ENCODE measurements at regions not wholly inside any gene's neighbourhood (a gene's known extent, or its start where the extent isn't known, plus 50 kb on each side); places are given as distances from the start of the nearest gene placed in this dataset.

DNA sequence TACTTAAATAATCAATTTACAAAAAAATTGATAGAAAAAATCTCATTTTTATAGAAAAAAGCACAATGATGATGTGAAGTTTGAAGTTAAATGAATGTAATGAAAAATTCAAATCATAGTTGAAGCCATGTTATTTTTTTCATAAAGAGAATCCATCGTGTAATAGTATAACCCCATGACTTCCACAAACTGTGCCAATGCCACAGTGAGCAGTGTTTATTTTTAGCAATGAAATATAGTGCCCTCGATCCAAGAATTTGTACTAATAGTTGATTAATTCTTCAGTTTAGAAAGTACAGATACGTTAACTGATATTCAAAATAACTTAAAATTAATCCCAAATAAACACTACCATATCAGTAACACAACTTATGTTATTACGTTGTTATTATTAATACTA, 225.9 kb downstream of the PTPRC start:
- no peak for DNase-seq (ENCODE audit: low spot score)

GRCh38 chr1:198865319-198865718, 226.5 kb downstream of the PTPRC start:
- DNase-seq (ENCODE audit: low spot score), result no peak

- no peak for DNase-seq (ENCODE audit: low spot score)
Measured at GRCh38 chr1:198867182-198867581, 228.3 kb downstream of the PTPRC start.

DNA sequence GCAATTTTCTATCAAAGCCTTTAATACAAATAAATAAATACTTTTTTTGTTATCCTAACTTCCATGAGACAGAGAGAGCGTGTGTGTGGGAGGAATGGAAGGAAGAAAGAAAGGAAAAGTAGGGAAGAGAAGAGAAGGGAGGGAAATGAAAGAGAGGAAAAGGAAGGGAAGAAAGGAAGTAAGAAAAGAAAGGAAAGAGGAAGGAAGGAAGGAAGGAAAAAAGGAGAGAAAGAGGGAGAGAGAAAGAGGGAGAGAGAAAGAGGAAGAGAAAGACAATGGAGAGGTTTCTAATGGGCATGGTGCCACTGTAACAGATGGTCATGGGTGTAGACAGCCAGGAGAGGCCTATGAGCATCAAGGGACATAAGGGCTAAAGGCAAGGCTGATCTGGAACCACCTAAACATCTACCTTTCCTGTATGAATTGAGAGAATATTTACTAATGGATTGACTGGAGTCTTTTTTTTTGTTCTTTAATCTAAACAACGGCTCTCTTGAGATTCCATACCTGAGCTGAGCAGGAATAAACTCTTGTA, 234.9 kb downstream of the PTPRC start:
- no peak for DNase-seq (ENCODE audit: low spot score)

DNA sequence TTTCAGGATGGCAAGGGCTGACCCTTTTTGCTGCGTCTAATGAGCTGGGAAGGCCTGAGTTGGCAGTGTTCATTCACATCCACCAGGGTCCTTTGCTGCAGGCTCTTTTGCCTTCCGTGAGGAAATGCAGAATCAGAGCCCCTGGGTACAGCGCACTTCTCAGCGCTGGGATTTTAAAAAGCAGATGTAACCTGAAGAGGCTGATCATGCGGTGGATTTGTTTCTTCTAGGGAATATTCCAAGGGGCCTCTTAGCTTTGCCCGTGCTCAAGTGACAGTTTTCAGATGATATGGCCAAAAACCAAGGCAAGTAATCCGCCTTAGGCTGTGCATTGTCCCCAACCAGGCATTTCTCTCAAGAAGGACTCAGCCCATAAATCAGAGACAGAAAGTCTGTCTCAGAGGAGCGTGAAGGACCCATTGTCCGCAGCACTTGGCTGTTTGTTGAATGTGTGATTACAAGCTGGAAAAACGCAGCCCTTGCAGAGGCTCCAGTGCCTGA, 237.6 kb downstream of the PTPRC start:
- peak; percentile 9 for DNase-seq (ENCODE audit: low spot score)

DNA sequence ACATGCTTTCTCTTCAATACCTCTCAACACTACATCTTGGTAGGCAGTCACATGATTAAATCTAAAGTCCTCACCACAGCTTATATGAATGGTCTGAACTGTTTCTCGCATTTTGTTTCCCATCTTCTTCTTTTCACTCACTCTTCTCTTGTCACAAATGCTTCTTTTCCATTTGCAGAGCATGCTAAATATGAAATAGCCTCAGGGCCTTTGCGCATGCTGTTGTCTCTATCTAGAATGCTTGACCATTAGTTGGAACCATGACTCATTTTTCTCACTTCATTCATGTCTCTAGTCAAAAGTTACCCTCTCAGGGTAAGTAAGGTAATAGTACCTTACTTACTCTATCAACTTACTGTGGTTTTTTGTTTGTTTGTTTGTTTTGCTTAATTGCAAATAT, 239.7 kb downstream of the PTPRC start:
- DNase-seq (ENCODE audit: low spot score), result no peak

GRCh38 chr1:198879711-198880306, 241.0 kb downstream of the PTPRC start:
- no peak for DNase-seq (ENCODE audit: low spot score)

DNA sequence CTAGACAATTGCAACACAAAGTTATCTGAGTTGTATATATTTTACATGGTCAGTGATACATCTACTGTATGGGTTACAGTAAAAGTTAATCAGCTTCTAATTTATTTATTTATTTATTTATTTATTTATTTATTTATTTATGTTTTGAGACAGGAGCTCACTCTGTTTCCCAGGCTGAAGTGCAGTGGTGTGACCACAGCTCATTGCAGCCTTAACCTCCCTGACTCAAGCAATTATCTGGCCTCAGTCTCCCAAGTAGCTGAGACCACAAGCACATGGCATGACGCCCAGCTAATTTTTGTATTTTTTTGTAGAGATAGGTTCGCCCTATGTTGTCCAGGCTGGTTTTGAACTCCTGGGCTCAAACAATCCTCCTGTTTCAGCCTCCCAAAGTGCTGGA, 241.6 kb downstream of the PTPRC start:
- no peak for DNase-seq (ENCODE audit: low spot score)

DNA sequence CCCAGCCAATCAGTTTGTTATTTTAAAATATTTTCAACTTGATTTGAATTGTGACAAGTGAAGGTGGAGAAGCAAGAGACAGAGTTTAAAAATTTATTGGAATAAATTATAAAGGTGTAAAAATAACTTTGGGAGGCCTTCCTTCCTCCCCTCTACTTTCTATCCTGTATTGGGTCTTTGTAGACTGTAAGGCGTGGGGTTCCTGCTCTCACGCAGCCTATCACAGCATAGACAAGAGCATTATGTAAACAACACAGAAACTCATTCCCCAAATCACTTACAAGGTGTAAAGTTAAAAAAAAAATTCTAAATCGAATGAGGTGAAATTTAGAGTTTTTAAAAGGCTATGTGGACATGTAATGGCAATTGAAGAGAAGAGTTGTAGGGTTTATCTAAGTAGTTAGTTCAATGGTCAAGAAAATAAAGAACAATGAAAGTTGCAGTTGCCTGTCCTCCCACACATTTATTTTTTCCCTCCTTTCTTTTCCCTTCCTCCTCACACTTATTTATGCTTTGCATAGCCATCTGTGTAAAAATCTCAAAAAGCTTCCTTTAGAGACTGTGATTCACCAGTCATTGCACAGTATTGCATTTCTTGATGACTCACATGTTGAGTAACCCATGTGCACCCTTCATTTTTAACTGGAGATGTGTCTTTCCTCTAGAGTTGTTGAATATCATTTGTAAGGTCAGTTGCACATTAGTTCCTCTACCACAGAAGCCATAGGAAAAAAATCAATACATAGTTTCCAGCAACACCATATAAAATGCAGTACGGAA, 242.2 kb downstream of the PTPRC start:
- DNase-seq (ENCODE audit: low spot score), result no peak

GRCh38 chr1:198883184-198883583, 244.3 kb downstream of the PTPRC start:
- DNase-seq (ENCODE audit: low spot score), result no peak

GRCh38 chr1:198887866-198888265, 249.0 kb downstream of the PTPRC start:
- no peak for DNase-seq (ENCODE audit: low spot score)

DNA sequence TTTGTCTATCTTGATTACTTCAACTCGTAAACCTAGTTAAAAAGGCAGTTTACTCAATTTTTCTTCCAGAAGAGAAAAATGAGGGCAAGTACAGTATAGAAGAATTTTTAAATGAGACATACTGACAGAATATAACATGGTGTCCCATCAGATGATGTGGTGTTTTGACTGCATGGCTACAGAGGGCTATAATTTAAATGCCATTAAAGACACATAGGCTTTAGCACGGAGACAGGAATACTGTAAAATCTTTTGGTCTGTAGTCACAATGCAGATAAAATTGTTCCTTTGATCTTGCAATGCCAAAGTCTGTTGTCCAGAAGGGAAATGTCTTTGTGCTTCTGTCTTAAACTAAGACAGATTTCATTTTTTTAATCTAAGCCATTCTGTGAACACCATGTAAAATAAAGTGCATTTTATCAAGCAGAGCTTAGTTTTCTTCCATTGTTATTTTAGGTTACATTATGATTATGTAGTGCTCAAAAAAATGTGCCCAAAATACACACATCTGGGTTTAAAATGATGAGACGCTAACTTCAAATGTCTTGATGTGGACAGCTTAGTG, 249.6 kb downstream of the PTPRC start:
- no peak for DNase-seq (ENCODE audit: low spot score)

GRCh38 chr1:198889101-198889500, 250.3 kb downstream of the PTPRC start:
- no peak for DNase-seq (ENCODE audit: low spot score)

GRCh38 chr1:198889749-198890148, 250.9 kb downstream of the PTPRC start:
- no peak for DNase-seq (ENCODE audit: low spot score)

DNA sequence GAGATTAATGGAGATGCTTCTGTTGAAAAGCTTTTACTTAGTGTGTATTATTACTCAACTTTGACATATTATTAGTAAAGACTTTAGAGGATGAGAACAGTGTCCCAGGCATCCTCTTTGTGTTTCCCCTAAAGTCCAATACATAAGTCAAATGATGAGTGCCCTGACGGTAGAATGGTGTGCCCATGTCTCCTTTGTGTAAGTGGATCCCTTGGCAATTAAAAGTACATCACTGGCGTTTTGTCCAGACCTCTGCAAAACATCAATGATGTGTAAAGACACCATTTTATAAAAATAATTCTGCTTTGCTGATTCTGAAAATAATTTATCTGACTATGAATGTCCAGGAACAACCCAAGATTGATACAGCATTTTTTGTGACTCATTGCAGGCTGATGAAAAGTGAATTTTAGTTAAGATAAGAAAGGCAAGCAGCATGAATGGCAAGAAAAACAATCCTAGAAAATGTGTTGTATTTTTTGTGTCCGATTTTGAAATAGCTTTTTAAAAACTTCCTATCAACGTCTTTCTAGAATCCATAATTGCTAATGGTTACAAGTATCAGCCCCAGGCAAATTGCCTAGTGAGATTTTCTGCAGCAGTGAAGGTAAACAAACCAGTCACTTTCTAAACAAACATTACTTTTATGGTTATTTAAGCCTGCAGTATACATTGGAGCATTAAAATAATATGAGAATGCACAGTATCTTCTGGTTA, 251.5 kb downstream of the PTPRC start:
- DNase-seq (ENCODE audit: low spot score), result no peak

- peak; percentile 7 for DNase-seq (ENCODE audit: low spot score)
Measured at GRCh38 chr1:198892065-198892464, 253.2 kb downstream of the PTPRC start.

DNA sequence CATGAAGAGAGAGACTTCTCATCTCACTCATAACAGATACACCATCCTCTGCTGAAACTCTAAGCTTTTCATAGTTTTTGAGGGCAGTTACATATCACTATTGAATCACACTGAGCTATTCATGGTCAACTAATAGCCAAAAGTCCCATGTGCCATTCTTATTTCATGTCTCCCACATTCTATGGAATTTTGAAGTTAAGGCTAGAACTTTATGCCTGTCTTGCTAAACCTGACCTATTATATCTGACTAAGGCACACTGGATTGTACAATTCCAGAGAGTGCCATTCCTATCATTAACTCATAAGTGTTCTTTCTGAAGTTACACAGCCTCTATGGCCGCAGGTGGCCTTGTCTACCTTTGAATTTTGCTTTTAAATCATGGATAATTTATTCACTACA, 254.3 kb downstream of the PTPRC start:
- DNase-seq (ENCODE audit: low spot score), result no peak

DNA sequence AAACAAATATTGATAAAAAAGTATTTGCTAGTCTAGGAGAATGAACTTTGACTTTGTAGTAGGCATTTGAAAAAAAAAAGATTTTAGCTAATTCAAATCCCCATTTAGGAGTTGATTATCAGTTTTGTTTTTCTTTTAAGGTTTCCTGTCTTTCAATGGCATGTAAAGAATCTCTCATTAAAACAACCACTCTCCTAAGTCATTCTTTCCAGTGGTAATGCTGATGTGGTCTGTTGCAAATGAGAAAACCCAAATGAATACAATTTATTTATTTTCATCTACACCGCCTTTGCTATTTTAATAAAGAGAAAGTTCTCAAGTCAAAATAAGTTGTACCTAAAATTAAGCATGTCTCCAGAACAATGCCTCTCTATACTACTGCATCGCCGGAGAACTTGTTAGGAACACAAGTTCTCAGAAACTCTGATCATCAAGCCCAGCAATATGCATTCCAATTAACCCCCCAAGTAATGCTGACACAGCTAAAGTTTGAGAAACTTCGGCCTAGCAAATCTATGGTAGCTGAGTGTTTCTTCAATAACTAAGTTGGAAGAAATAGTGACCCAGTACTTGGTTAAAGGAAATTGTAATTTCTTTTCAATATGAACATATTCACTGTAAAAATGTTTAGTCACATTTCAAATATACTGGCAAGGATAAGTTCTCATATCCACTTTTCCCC, 255.1 kb downstream of the PTPRC start:
- DNase-seq (ENCODE audit: low spot score), result no peak

- DNase-seq (ENCODE audit: low spot score), result no peak
Measured at GRCh38 chr1:198901266-198901665, 262.4 kb downstream of the PTPRC start.

DNA sequence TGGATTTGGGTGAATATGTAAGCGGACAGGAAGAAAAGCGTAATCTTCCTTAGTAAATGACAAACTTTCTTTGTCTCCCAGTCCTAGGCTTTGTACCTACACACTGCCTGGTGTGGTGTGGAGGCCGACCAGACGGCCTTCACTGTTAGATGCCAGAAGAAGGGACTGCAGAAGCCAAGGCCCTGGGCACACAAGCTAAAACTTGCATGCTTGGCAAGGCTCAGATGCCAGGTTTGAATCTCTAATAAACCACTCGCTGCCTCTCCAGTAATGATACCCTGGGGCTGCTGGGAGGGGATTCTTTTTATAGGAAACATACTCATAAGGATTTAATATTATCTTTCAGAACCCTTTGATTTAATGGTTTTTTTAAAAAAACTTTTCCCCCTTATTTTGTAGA, 263.8 kb downstream of the PTPRC start:
- peak; percentile 4 for DNase-seq (ENCODE audit: low spot score)

GRCh38 chr1:198903203-198903602, 264.4 kb downstream of the PTPRC start:
- peak; percentile 44 for DNase-seq (ENCODE audit: low spot score)

- no peak for DNase-seq (ENCODE audit: low spot score)
Measured at GRCh38 chr1:198903621-198904020, 264.8 kb downstream of the PTPRC start.
